K562 (cell line): ENCODE measurements at regions not wholly inside any gene's neighbourhood (a gene's known extent, or its start where the extent isn't known, plus 50 kb on each side); places are given as distances from the start of the nearest gene placed in this dataset.

Experiments used
- ATAC-seq: fragments of 200-7000 bp; cut with Tn5 transposase; 3 replicates; pipeline ENCODE4 v1.9.1; 2020; ENCODE audit warnings: moderate library complexity
- BruUV-seq: library from RNA; stranded (reverse); fragments of 400-500 nt; replicated peaks from 2 replicates; lab custom pipeline; 2021; lab: Mats Ljungman, UMichigan
- CTCF ChIA-PET: fragments of 300-600 bp; formaldehyde crosslinking; extraction: SDS; loops from one replicate; lab custom pipeline; 2021; ENCODE audit warnings: low intra/inter-chr PET ratio; lab: Yijun Ruan, JAX
- POLR2A ChIA-PET: fragments of 300-600, 350-650 bp; sonication (Branson Sonifier 250); formaldehyde crosslinking; extraction: SDS; loops from one replicate; lab custom pipeline; 2021; ENCODE audit warnings: antibody characterized with exemption, inconsistent platforms; lab: Yijun Ruan, JAX
- DNase-seq, 4 experiments: peaks; one replicate each; pipeline versions ENCODE4 v3.0.0 to v3.0.0-alpha.2; 2011 to 2018; ENCODE audit warnings: low spot score in 3 of 4, mixed read lengths in 3 of 4; ENCODE audit errors: extremely low read depth in 1 of 4
- FAIRE-seq: peaks from 2 replicates; lab custom pipeline; 2011; peaks lifted over from hg19 to GRCh38; lab: Jason Lieb, UNC
- H2AFZ ChIP-seq: 2 replicates; pipeline ENCODE4 v1.6.0; 2011; ENCODE audit warnings: low read depth, low read length, control low read depth, inconsistent platforms
- H3K27ac ChIP-seq: fragments of 200-600 bp; 3 replicates; pipeline ENCODE4 v1.8.0; 2011; ENCODE audit warnings: low read depth, mild to moderate bottlenecking, control low read depth, inconsistent platforms, low read length, moderate library complexity, mixed read lengths; ENCODE audit errors: extremely low read depth
- H3K27me3 ChIP-seq, 2 experiments: fragments of 300-600 bp in 1 of 2; 2 replicates in 1 of 2; 3 replicates in 1 of 2; pipeline versions ENCODE4 v1.6.0 to v1.8.0; 2011; ENCODE audit warnings: inconsistent platforms in 2 of 2, low read length in 2 of 2, mild to moderate bottlenecking in 1 of 2, mixed read lengths in 1 of 2, moderate library complexity in 1 of 2; ENCODE audit not compliant: control insufficient read depth in 2 of 2, insufficient read depth in 2 of 2
- H3K36me3 ChIP-seq: fragments of 300-600 bp; 3 replicates; pipeline ENCODE4 v1.8.0; 2011; ENCODE audit warnings: mild to moderate bottlenecking, low read length, inconsistent platforms; ENCODE audit not compliant: control insufficient read depth, insufficient read depth
- H3K4me1 ChIP-seq, 2 experiments: fragments of 200-600 bp in 1 of 2; replicated peaks in 1 of 2; 2 replicates in 1 of 2; 3 replicates in 1 of 2; pipeline versions ENCODE4 v1.5.1 to v1.8.0; 2011; ENCODE audit warnings: inconsistent platforms in 2 of 2, low read length in 2 of 2, mild to moderate bottlenecking in 1 of 2, mixed read lengths in 1 of 2, moderate library complexity in 1 of 2; ENCODE audit not compliant: control insufficient read depth in 2 of 2, insufficient read depth in 2 of 2
- H3K4me2 ChIP-seq: 2 replicates; pipeline ENCODE4 v1.6.1; 2011; ENCODE audit warnings: low read length, control low read depth, inconsistent platforms, mixed read lengths; ENCODE audit not compliant: insufficient read depth
- H3K4me3 ChIP-seq: fragments of 200-600 bp; sonication (generic), shearing (Covaris generic); 2 replicates; pipeline ENCODE4 v1.5.1; 2016; ENCODE audit warnings: control low read depth, inconsistent platforms
- H3K79me2 ChIP-seq: fragments of 200-600 bp; 3 replicates; pipeline ENCODE4 v1.8.0; 2011; ENCODE audit warnings: low read length, inconsistent platforms; ENCODE audit not compliant: control insufficient read depth, insufficient read depth
- H3K9ac ChIP-seq, 2 experiments: 2 replicates each; pipeline versions ENCODE4 v1.6.0 to v1.6.1; 2011; ENCODE audit warnings: low read depth in 2 of 2, low read length in 2 of 2, control low read depth in 1 of 2, inconsistent platforms in 1 of 2, mild to moderate bottlenecking in 1 of 2, mixed read lengths in 1 of 2; ENCODE audit not compliant: insufficient read depth in 1 of 2
- H3K9me1 ChIP-seq: one replicate; pipeline ENCODE4 v1.6.0; 2011; ENCODE audit warnings: inconsistent platforms, mild to moderate bottlenecking, low read length, moderate library complexity; ENCODE audit not compliant: control insufficient read depth, insufficient read depth
- H3K9me3 ChIP-seq: replicated peaks from 2 replicates; pipeline ENCODE4 v1.5.1; 2011; ENCODE audit warnings: low read depth, low read length, inconsistent platforms; ENCODE audit not compliant: control insufficient read depth, insufficient read depth
- H4K20me1 ChIP-seq: replicated peaks from 2 replicates; pipeline ENCODE4 v1.6.1; 2011; ENCODE audit warnings: low read length, inconsistent platforms, mixed read lengths; ENCODE audit not compliant: control insufficient read depth, insufficient read depth
- EZH2 ChIP-seq: IDR thresholded peaks from 2 replicates; pipeline ENCODE4 v1.6.1; 2012; ENCODE audit warnings: low read depth, mild to moderate bottlenecking, inconsistent platforms, low read length, borderline replicate concordance
- KDM4B ChIP-seq, 2 experiments: fragments of 450-650 bp in 1 of 2; sonication (generic) in 1 of 2; IDR thresholded peaks; 2 replicates each; pipeline ENCODE4 v1.6.1; 2016 to 2017; ENCODE audit warnings: borderline replicate concordance in 2 of 2, antibody characterized with exemption in 1 of 2, low read depth in 1 of 2, mild to moderate bottlenecking in 1 of 2
- KLF6 ChIP-seq: fragments of 250-450 bp; sonication (Bioruptor Pico); IDR thresholded peaks from 2 replicates; pipeline ENCODE4 v1.4.0; 2020; ENCODE audit warnings: mild to moderate bottlenecking, moderate library complexity, borderline replicate concordance
- POU5F1 ChIP-seq: fragments of 150-350 bp; IDR thresholded peaks from 2 replicates; pipeline ENCODE4 v1.6.1; 2014; ENCODE audit warnings: borderline replicate concordance, low read length, low read depth, mild to moderate bottlenecking; ENCODE audit not compliant: partially characterized antibody
- RBM15 ChIP-seq: fragments of 200-400 bp; formaldehyde crosslinking; IDR thresholded peaks from 2 replicates; pipeline ENCODE4 v1.6.1; 2018; ENCODE audit warnings: mild to moderate bottlenecking, low read length, moderate library complexity; ENCODE audit not compliant: insufficient read depth
- SLC30A9 ChIP-seq: fragments of 250-450 bp; sonication (Bioruptor Pico); IDR thresholded peaks from 2 replicates; pipeline ENCODE4 v1.8.0; 2022; ENCODE audit warnings: mild to moderate bottlenecking, moderate library complexity
- TBL1XR1 ChIP-seq, 2 experiments: IDR thresholded peaks; 2 replicates each; pipeline ENCODE4 v1.6.1; 2012; ENCODE audit warnings: improper control_type of control experiment in 2 of 2, low read length in 2 of 2, mild to moderate bottlenecking in 1 of 2
- XRCC5 ChIP-seq: fragments of 200-400 bp; formaldehyde crosslinking; IDR thresholded peaks from 2 replicates; pipeline ENCODE4 v1.6.1; 2017; ENCODE audit warnings: low read depth, mild to moderate bottlenecking, low read length
- ZNF324 ChIP-seq: fragments of 250-450 bp; sonication (Bioruptor Pico); IDR thresholded peaks from 2 replicates; pipeline ENCODE4 v1.4.0; 2020; ENCODE audit warnings: mild to moderate bottlenecking
- WGBS: fragments of 100-300 bp; shearing (Covaris generic); methylation state at CpG from one replicate; pipeline ENCODE4 v1.1.6; 2016; ENCODE audit warnings: low coverage, mixed read lengths; ENCODE audit not compliant: insufficient coverage; ENCODE audit errors: missing lambda C conversion rate; 5-methylcytosine and 5-hydroxymethylcytosine counted together
- in situ Hi-C: fragments of 300-500 bp; cut with MboI; formaldehyde crosslinking; loops from 4 replicates; pipeline ENCODE4 v1.15.0; 2018; ENCODE audit warnings: inconsistent platforms, mixed read lengths
- intact Hi-C: fragments of 100-400 bp; cut with micrococcal nuclease; formaldehyde crosslinking; loops from 2 replicates; pipeline ENCODE4 v1.14.2; 2022

DNA sequence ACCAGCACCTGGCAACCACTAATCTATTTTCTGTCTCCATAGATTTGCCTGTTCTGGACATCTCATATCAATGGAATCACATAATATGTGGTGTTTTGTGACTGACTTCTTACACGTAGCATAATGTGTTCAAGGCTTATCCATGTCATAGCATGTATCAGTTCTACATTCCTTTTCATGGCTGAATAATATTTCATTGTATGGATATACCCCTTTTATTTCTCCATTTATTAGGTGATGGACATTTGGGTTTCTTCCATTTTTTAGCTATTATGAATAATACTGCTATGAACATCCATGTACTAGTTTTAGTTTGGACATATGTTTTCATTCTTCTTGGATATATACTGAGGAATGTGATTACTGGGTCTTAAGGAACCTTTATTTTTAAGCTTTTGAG, 78.0 kb upstream of the OLIG2 start:
- FAIRE-seq (no peak), DNase-seq (no peak), ATAC-seq (no peak)
- WGBS, result 0% methylated on average over 1 of the region's 1 CpG
- Histone ChIP-seq H3K9ac (no peak overlapping the region), H3K79me2 (no peaks in the 10 kb centered on the region), H3K9me1 (peaks cover 4% of the 10 kb centered on the region), H3K27ac (no peak overlapping the region), H3K9me3 (no peaks in the 10 kb centered on the region), H3K27me3 (peaks cover 15 to 16% of the 10 kb centered on the region in 2 experiments), H3K4me3 (no peak overlapping the region), H3K4me2 (no peak overlapping the region), H2AFZ (no peak overlapping the region), H4K20me1 (no peaks in the 10 kb centered on the region), H3K36me3 (no peaks in the 10 kb centered on the region), H3K4me1 (no peaks in the 10 kb centered on the region)
- in situ Hi-C loops (no loop called here), intact Hi-C loops (no loop called here)
- BruUV-seq, result no TSS peak
- TF ChIP-seq XRCC5 (no peak), SLC30A9 (CRISPR knock-in tag) (no peak), KDM4B (IDR thresholded peaks at IDR 0.05; ENCODE audit: borderline replicate concordance in 2 of 2, low read depth in 1 of 2) (no peak), KLF6 (CRISPR knock-in tag) (no peak), RBM15 (no peak), EZH2 (no peak), TBL1XR1 (IDR thresholded peaks at IDR 0.05; ENCODE audit: low read length in 2 of 2) (no peak), POU5F1 (no peak), ZNF324 (no peak)
- CTCF ChIA-PET, result no interaction called here
- POLR2A ChIA-PET, result no interaction called here
